Activated CD4-positive, alpha-beta memory T cell treated with anti-CD3 and anti-CD28 coated beads, Interleukin-2, amount 10 ng/mL, durations not matched to agents 7 days and 5 days (primary cell): ENCODE measurements at regions not wholly inside any gene's neighbourhood (a gene's known extent, or its start where the extent isn't known, plus 50 kb on each side); places are given as distances from the start of the nearest gene placed in this dataset.

Experiments used
- CTCF ChIA-PET: fragments of 350-600 bp; sonication (Branson Sonifier 250); formaldehyde crosslinking; loops from one replicate; lab custom pipeline; 2021; ENCODE audit warnings: antibody characterized with exemption, inconsistent platforms; lab: Charles Lee
- POLR2A ChIA-PET: fragments of 350-600 bp; sonication (Branson Sonifier 250); formaldehyde crosslinking; loops from one replicate; lab custom pipeline; 2021; ENCODE audit warnings: antibody characterized with exemption; lab: Charles Lee
- DNase-seq: peaks from one replicate; pipeline ENCODE4 v3.0.0-alpha.2; 2020
- H3K27ac Mint-ChIP-seq: one replicate; pipeline ENCODE4 v1.8.0; 2021; ENCODE audit warnings: mild to moderate bottlenecking, mixed read lengths
- H3K27me3 Mint-ChIP-seq: one replicate; pipeline ENCODE4 v1.8.0; 2021; ENCODE audit warnings: mixed read lengths
- H3K36me3 Mint-ChIP-seq: one replicate; pipeline ENCODE4 v1.8.0; 2021; ENCODE audit warnings: low read depth, mixed read lengths
- H3K4me1 Mint-ChIP-seq: one replicate; pipeline ENCODE4 v1.8.0; 2021; ENCODE audit warnings: mixed read lengths
- H3K4me3 Mint-ChIP-seq: one replicate; pipeline ENCODE4 v1.8.0; 2021; ENCODE audit warnings: mild to moderate bottlenecking, mixed read lengths
- H3K9me3 Mint-ChIP-seq: one replicate; pipeline ENCODE4 v1.8.0; 2021; ENCODE audit warnings: mixed read lengths

DNA sequence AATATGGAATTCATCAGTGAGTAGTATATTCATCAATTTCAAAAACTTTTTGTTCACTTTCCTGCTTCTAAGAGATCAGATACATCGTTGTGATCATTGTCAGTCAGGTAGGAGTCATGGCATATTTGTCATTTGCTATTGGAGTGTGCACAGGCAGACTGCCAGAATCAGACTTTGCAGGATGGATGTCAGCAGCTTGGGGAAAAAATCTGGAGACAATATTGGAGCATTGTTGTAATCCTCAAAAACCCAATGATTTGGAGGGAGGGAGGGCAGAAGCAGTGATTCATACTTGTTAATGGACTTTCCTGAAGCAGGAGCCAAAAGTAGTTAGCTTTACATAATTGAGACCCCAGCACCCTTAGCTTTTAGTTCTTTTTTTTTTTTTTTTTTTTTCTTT lies 59.6 kb upstream of the DRP2 start:
- no peak overlapping the region for H3K27ac Mint-ChIP-seq
- CTCF ChIA-PET = no interaction called here
- peaks cover 51% of the 10 kb centered on the region for H3K36me3 Mint-ChIP-seq
- H3K4me1 Mint-ChIP-seq = no peaks in the 10 kb centered on the region
- POLR2A ChIA-PET = no interaction called here
- H3K9me3 Mint-ChIP-seq = no peaks in the 10 kb centered on the region
- no peak for DNase-seq
- no peaks in the 10 kb centered on the region for H3K27me3 Mint-ChIP-seq
- no peak overlapping the region for H3K4me3 Mint-ChIP-seq

DNA sequence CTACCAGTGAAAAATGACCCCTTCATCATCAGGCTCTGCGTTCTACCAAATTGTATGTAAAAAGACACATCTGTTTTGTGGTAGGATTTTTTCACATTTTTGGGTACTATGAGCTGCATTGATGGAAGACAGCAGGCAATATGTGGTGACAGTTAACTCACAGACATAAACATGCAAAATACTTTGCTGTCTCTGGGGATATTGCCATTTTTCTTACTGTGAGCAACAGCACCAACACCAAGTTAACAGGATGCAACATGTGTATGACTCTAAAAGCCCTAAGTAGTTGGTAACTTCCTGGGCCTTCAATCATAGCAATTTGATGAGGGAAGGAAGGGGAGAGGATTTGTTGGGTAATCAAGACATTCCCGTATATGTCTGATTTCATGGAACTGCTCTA lies 56.4 kb upstream of the DRP2 start:
- Mint-ChIP-seq H3K27me3 (no peaks in the 10 kb centered on the region), H3K4me3 (no peak overlapping the region), H3K9me3 (no peaks in the 10 kb centered on the region), H3K4me1 (no peaks in the 10 kb centered on the region), H3K27ac (no peak overlapping the region), H3K36me3 (peaks cover 39% of the 10 kb centered on the region)
- no peak for DNase-seq
- POLR2A ChIA-PET = no interaction called here
- CTCF ChIA-PET = no interaction called here

DNA sequence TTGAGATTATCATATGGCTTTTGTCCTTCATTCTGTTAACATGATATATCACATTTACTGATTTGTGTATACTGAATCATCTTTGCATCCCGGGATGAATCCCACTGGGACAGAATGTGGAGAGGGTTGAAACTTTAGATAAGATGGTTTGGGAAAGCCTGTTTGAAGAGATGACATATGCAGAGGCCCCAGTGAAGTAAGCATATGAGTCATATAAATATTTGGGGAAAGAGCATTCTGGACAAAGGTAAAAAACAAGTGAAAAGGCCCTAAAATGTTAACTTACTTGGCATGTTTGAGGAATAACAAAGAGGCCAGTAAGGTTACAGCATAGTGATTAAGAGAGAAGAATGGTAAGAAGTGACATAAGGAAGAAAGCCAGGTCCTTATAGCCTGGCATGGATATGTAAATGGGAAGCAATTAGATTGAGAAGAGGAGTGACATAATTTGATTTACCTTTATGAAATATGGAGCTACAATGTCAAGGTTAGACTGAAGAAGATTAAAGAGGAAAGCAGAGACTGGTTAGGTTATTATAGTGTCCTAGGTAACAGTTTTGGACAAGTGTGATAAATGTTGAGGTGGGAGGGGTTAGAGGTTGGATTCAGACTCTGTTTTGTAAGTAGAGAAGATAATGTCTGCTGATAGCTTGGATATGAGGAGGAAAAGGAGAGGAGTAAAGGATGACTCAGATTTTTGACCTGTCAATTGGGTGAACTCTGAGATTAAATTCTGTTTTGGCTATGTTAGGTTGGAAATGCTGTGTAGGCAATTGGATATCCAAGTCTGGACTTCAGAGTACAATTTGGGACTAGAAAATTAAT lies 54.6 kb upstream of the DRP2 start:
- no peak overlapping the region for H3K4me3 Mint-ChIP-seq
- ChIA-PET CTCF (no interaction called here), POLR2A (no interaction called here)
- H3K27ac Mint-ChIP-seq = no peak overlapping the region
- no peaks in the 10 kb centered on the region for H3K4me1 Mint-ChIP-seq
- DNase-seq = no peak
- no peaks in the 10 kb centered on the region for H3K9me3 Mint-ChIP-seq
- peaks cover 30% of the 10 kb centered on the region for H3K36me3 Mint-ChIP-seq
- no peaks in the 10 kb centered on the region for H3K27me3 Mint-ChIP-seq
